ENCODE measurements at regions not wholly inside any gene's neighbourhood (a gene's known extent, or its start where the extent isn't known, plus 50 kb on each side); places are given as distances from the start of the nearest gene placed in this dataset.

- ATAC-seq: no peak
- TF ChIP-seq ESRRG (CRISPR knock-in tag; IDR thresholded peaks at IDR 0.05): no peak
- TF ChIP-seq TOX (CRISPR knock-in tag; IDR thresholded peaks at IDR 0.05; ENCODE audit: borderline replicate concordance): no peak
- TF ChIP-seq ISL1 (CRISPR knock-in tag; IDR thresholded peaks at IDR 0.05): no peak
- no peak for TF ChIP-seq ZNF565 (CRISPR knock-in tag; conservative IDR thresholded peaks at IDR 0.05; ENCODE audit: low read depth)
- TF ChIP-seq ZFP3 (CRISPR knock-in tag; IDR thresholded peaks at IDR 0.05): no peak
- TF ChIP-seq CREB5 (CRISPR knock-in tag; IDR thresholded peaks at IDR 0.05; ENCODE audit: low read depth): no peak
- TF ChIP-seq BACH2 (CRISPR knock-in tag; IDR thresholded peaks at IDR 0.05; ENCODE audit: borderline replicate concordance): no peak
- no peak for TF ChIP-seq ZNF70 (CRISPR knock-in tag; IDR thresholded peaks at IDR 0.05)
- no peak for TF ChIP-seq GLIS3 (CRISPR knock-in tag; IDR thresholded peaks at IDR 0.05)
- no peak for TF ChIP-seq SNAI2 (CRISPR knock-in tag; IDR thresholded peaks at IDR 0.05)
- TF ChIP-seq TSHZ2 (CRISPR knock-in tag; IDR thresholded peaks at IDR 0.05): no peak
- no peak for TF ChIP-seq PPARA (CRISPR knock-in tag; IDR thresholded peaks at IDR 0.05; ENCODE audit: borderline replicate concordance)
- TF ChIP-seq ZFP30 (CRISPR knock-in tag; IDR thresholded peaks at IDR 0.05): no peak
- TF ChIP-seq ZC3H10 (CRISPR knock-in tag; IDR thresholded peaks at IDR 0.05): no peak
- TF ChIP-seq TCF4 (CRISPR knock-in tag; IDR thresholded peaks at IDR 0.05; ENCODE audit: borderline replicate concordance): no peak
- no peak for TF ChIP-seq RARB (CRISPR knock-in tag; IDR thresholded peaks at IDR 0.05)
Observed at GRCh38 chr11:109648804-109649203, 226.8 kb downstream of the C11orf87 start.

DNA sequence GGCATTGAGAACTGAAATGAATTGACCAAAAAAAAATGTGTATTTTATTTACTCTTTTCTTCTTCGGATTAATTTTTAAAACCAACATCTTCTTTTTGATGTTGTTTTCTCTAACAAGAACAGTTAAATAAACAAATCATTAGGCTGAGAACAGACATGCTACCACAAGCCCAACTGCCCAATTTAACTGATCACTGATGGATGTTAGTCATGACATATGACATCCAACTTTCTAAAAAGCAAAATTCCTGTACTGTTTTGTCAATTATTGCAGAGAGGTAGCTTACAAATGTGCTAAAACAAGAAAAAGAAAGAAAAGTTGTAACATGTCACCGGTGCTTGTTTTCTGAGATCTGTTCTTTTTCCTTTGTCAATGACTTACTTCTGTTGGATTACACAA is 232.1 kb downstream of the C11orf87 start:
- no peak for TF ChIP-seq ZNF8 (CRISPR knock-in tag; IDR thresholded peaks at IDR 0.05)
- no peak for ATAC-seq

GRCh38 chr11:109658190-109658589 is 236.2 kb downstream of the C11orf87 start:
- TF ChIP-seq OSR1 (CRISPR knock-in tag; IDR thresholded peaks at IDR 0.05): no peak
- no peak for TF ChIP-seq ZNF70 (CRISPR knock-in tag; IDR thresholded peaks at IDR 0.05)
- no peak for TF ChIP-seq ZNF565 (CRISPR knock-in tag; conservative IDR thresholded peaks at IDR 0.05; ENCODE audit: low read depth)
- no peak for TF ChIP-seq BACH2 (CRISPR knock-in tag; IDR thresholded peaks at IDR 0.05; ENCODE audit: borderline replicate concordance)
- no peak for TF ChIP-seq GLIS3 (CRISPR knock-in tag; IDR thresholded peaks at IDR 0.05)
- no peak for TF ChIP-seq TCF4 (CRISPR knock-in tag; IDR thresholded peaks at IDR 0.05; ENCODE audit: borderline replicate concordance)
- no peak for TF ChIP-seq RARB (CRISPR knock-in tag; IDR thresholded peaks at IDR 0.05)
- no peak for TF ChIP-seq ESRRG (CRISPR knock-in tag; IDR thresholded peaks at IDR 0.05)
- no peak for TF ChIP-seq ZNF8 (CRISPR knock-in tag; IDR thresholded peaks at IDR 0.05)
- TF ChIP-seq ZFP3 (CRISPR knock-in tag; IDR thresholded peaks at IDR 0.05): no peak
- TF ChIP-seq ZC3H10 (CRISPR knock-in tag; IDR thresholded peaks at IDR 0.05): no peak
- no peak for TF ChIP-seq SNAI2 (CRISPR knock-in tag; IDR thresholded peaks at IDR 0.05)
- no peak for TF ChIP-seq CSDC2 (CRISPR knock-in tag; IDR thresholded peaks at IDR 0.05)
- no peak for TF ChIP-seq ARNTL (CRISPR knock-in tag; IDR thresholded peaks at IDR 0.05; ENCODE audit: borderline replicate concordance, low read depth)
- TF ChIP-seq TOX (CRISPR knock-in tag; IDR thresholded peaks at IDR 0.05; ENCODE audit: borderline replicate concordance): no peak
- TF ChIP-seq, protein P1, sequence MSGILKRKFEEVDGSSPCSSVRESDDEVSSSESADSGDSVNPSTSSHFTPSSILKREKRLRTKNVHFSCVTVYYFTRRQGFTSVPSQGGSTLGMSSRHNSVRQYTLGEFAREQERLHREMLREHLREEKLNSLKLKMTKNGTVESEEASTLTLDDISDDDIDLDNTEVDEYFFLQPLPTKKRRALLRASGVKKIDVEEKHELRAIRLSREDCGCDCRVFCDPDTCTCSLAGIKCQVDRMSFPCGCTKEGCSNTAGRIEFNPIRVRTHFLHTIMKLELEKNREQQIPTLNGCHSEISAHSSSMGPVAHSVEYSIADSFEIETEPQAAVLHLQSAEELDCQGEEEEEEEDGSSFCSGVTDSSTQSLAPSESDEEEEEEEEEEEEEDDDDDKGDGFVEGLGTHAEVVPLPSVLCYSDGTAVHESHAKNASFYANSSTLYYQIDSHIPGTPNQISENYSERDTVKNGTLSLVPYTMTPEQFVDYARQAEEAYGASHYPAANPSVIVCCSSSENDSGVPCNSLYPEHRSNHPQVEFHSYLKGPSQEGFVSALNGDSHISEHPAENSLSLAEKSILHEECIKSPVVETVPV (CRISPR knock-in tag; IDR thresholded peaks at IDR 0.05): no peak
- TF ChIP-seq CREB5 (CRISPR knock-in tag; IDR thresholded peaks at IDR 0.05; ENCODE audit: low read depth): no peak
- TF ChIP-seq PPARA (CRISPR knock-in tag; IDR thresholded peaks at IDR 0.05; ENCODE audit: borderline replicate concordance): no peak
- ATAC-seq: no peak

GRCh38 chr11:109667719-109668118 is 245.7 kb downstream of the C11orf87 start:
- ATAC-seq: no peak
- TF ChIP-seq ZNF8 (CRISPR knock-in tag; IDR thresholded peaks at IDR 0.05): no peak

Data from SK-N-SH treated with all-trans-retinoic acid at 6 μM for 48 hours (cell line).